Liver (tissue), 8 donors: ENCODE measurements at regions not wholly inside any gene's neighbourhood (a gene's known extent, or its start where the extent isn't known, plus 50 kb on each side); places are given as distances from the start of the nearest gene placed in this dataset.

Experiments
- DNase-seq: peaks from one replicate; pipeline ENCODE4 v3.0.0-alpha.2; 2017; ENCODE audit warnings: low spot score
- H3K27ac ChIP-seq, 2 donors: one replicate each; pipeline ENCODE4 v1.7.0; 2013; ENCODE audit warnings: inconsistent platforms in 2 of 2, low read length in 2 of 2, control low read depth in 1 of 2, low read depth in 1 of 2, mild to moderate bottlenecking in 1 of 2
- H3K27me3 ChIP-seq, 4 donors: one replicate each; pipeline versions ENCODE4 v1.6.1 to v1.7.0; 2013; ENCODE audit warnings: low read length in 3 of 4, inconsistent platforms in 1 of 4, mild to moderate bottlenecking in 1 of 4, moderate library complexity in 1 of 4; ENCODE audit not compliant: control insufficient read depth in 4 of 4, insufficient read depth in 4 of 4
- H3K36me3 ChIP-seq, 4 donors: one replicate each; pipeline versions ENCODE4 v1.6.1 to v1.7.0; 2013; ENCODE audit warnings: low read length in 3 of 4, mild to moderate bottlenecking in 3 of 4, low read depth in 1 of 4, moderate library complexity in 1 of 4; ENCODE audit not compliant: control insufficient read depth in 4 of 4, insufficient read depth in 3 of 4
- H3K4me1 ChIP-seq, 4 donors: one replicate each; pipeline versions ENCODE4 v1.6.1 to v1.7.0; 2013; ENCODE audit warnings: low read length in 3 of 4, mild to moderate bottlenecking in 3 of 4, moderate library complexity in 1 of 4; ENCODE audit not compliant: control insufficient read depth in 4 of 4, insufficient read depth in 4 of 4
- H3K4me3 ChIP-seq, 3 donors: one replicate each; pipeline versions ENCODE4 v1.6.1 to v1.7.0; 2013; ENCODE audit warnings: low read length in 3 of 3, control low read depth in 1 of 3, low read depth in 1 of 3, mild to moderate bottlenecking in 1 of 3
- H3K9ac ChIP-seq, 2 donors: one replicate each; pipeline ENCODE4 v1.7.0; 2013; ENCODE audit warnings: low read length in 2 of 2, mild to moderate bottlenecking in 2 of 2, moderate library complexity in 2 of 2, control low read depth in 1 of 2, low read depth in 1 of 2
- H3K9me3 ChIP-seq, 4 donors: one replicate each; pipeline versions ENCODE4 v1.6.1 to v1.7.0; 2013; ENCODE audit warnings: low read length in 3 of 4; ENCODE audit not compliant: control insufficient read depth in 4 of 4
- ATF3 ChIP-seq: IDR thresholded peaks from 2 replicates; pipeline ENCODE4 v1.6.1; 2016; ENCODE audit warnings: antibody characterized with exemption
- CTCF ChIP-seq: fragments of 150-350 bp; IDR thresholded peaks from 2 replicates; pipeline ENCODE4 v1.5.1; 2017; ENCODE audit warnings: improper control_type of control experiment, low read depth, low read length; ENCODE audit not compliant: missing input control
- EGR1 ChIP-seq, 2 donors: IDR thresholded peaks; 2 replicates each; pipeline ENCODE4 v1.6.1; 2016 to 2018; ENCODE audit warnings: antibody characterized with exemption in 2 of 2, low read depth in 2 of 2
- FOXA2 ChIP-seq: IDR thresholded peaks from 2 replicates; pipeline ENCODE4 v1.6.1; 2016; ENCODE audit warnings: antibody characterized with exemption
- GABPA ChIP-seq, 2 donors: IDR thresholded peaks in 1 of 2; conservative IDR thresholded peaks in 1 of 2; 2 replicates each; pipeline ENCODE4 v1.6.1; 2016; ENCODE audit warnings: antibody characterized with exemption in 2 of 2, mild to moderate bottlenecking in 1 of 2, moderate library complexity in 1 of 2
- HNF4A ChIP-seq, 2 donors: conservative IDR thresholded peaks; 2 replicates each; pipeline ENCODE4 v1.6.1; 2016; ENCODE audit warnings: antibody characterized with exemption in 2 of 2, mild to moderate bottlenecking in 2 of 2
- HNF4G ChIP-seq: IDR thresholded peaks from 2 replicates; pipeline ENCODE4 v1.6.1; 2016; ENCODE audit warnings: antibody characterized with exemption
- JUND ChIP-seq, 2 donors: IDR thresholded peaks; 2 replicates each; pipeline ENCODE4 v1.6.1; 2016; ENCODE audit warnings: antibody characterized with exemption in 2 of 2
- MAX ChIP-seq: IDR thresholded peaks from 2 replicates; pipeline ENCODE4 v1.6.1; 2016; ENCODE audit warnings: antibody characterized with exemption
- NR2F2 ChIP-seq: IDR thresholded peaks from 2 replicates; pipeline ENCODE4 v1.6.1; 2016; ENCODE audit warnings: antibody characterized with exemption
- RAD21 ChIP-seq, 2 donors: IDR thresholded peaks; 2 replicates each; pipeline ENCODE4 v1.6.1; 2016; ENCODE audit warnings: antibody characterized with exemption in 2 of 2, mild to moderate bottlenecking in 2 of 2
- REST ChIP-seq: IDR thresholded peaks from 2 replicates; pipeline ENCODE4 v1.6.1; 2016; ENCODE audit warnings: antibody characterized with exemption, mild to moderate bottlenecking
- RXRA ChIP-seq, 2 donors: IDR thresholded peaks; 2 replicates each; pipeline ENCODE4 v1.6.1; 2017 to 2018; ENCODE audit warnings: antibody characterized with exemption in 2 of 2, mild to moderate bottlenecking in 1 of 2
- SP1 ChIP-seq: IDR thresholded peaks from 2 replicates; pipeline ENCODE4 v1.6.1; 2018; ENCODE audit warnings: antibody characterized with exemption, mild to moderate bottlenecking
- TAF1 ChIP-seq: conservative IDR thresholded peaks from 2 replicates; pipeline ENCODE4 v1.6.1; 2016; ENCODE audit warnings: antibody characterized with exemption, mild to moderate bottlenecking
- ZBTB33 ChIP-seq: IDR thresholded peaks from 2 replicates; pipeline ENCODE4 v1.6.1; 2016; ENCODE audit warnings: antibody characterized with exemption
- WGBS: extraction: QIAGEN DNeasy Blood & Tissue Kit; methylation state at CpG from one replicate; pipeline ENCODE4 v1.1.7; 2013; 5-methylcytosine and 5-hydroxymethylcytosine counted together
- donor health status: healthy.
- donor health status: healthy.
- donor health status: healthy.
- donor health status: healthy.
- donor health status: healthy.

- Histone ChIP-seq H3K4me3 (no peak overlapping the region), H3K27ac (no peak overlapping the region), H3K27me3 (no peaks in the 10 kb centered on the region), H3K4me1 (no peaks in the 10 kb centered on the region), H3K36me3 (no peaks in the 10 kb centered on the region), H3K9me3 (peaks cover 0 to 4% (median 0%) of the 10 kb centered on the region in 4 donors), H3K9ac (no peak overlapping the region)
- 43% methylated on average over 2 of the region's 2 CpGs for WGBS
- no peak for TF ChIP-seq SP1
- no peak for TF ChIP-seq ATF3
- TF ChIP-seq RAD21 (IDR thresholded peaks at IDR 0.05), result no peak
- no peak for DNase-seq
These were observed 231.9 kb upstream of the LRTM1 start for GRCh38 chr3:55159711-55160110.

- no peak for DNase-seq
- Histone ChIP-seq H3K9me3 (peaks cover 0 to 4% (median 0%) of the 10 kb centered on the region in 4 donors), H3K27ac (no peak overlapping the region), H3K27me3 (no peaks in the 10 kb centered on the region), H3K9ac (no peak overlapping the region), H3K36me3 (no peaks in the 10 kb centered on the region), H3K4me1 (no peaks in the 10 kb centered on the region), H3K4me3 (no peak overlapping the region)
- 81% methylated on average over 2 of the region's 2 CpGs for WGBS
- no peak for TF ChIP-seq MAX
- no peak for TF ChIP-seq RAD21 (IDR thresholded peaks at IDR 0.05)
- TF ChIP-seq CTCF, result no peak
- no peak for TF ChIP-seq SP1
- no peak for TF ChIP-seq RXRA (IDR thresholded peaks at IDR 0.05)
These were observed 231.2 kb upstream of the LRTM1 start for GRCh38 chr3:55159016-55159415.

GRCh38 chr3:55158345-55158744, 230.5 kb upstream of the LRTM1 start:
- no peak for DNase-seq
- Histone ChIP-seq H3K27ac (no peak overlapping the region), H3K9me3 (peaks cover 0 to 4% (median 0%) of the 10 kb centered on the region in 4 donors), H3K9ac (no peak overlapping the region), H3K36me3 (no peaks in the 10 kb centered on the region), H3K4me1 (no peaks in the 10 kb centered on the region), H3K27me3 (no peaks in the 10 kb centered on the region), H3K4me3 (no peak overlapping the region)
- TF ChIP-seq EGR1 (IDR thresholded peaks at IDR 0.05; ENCODE audit: low read depth in 2 of 2) (no peak), HNF4G (no peak), FOXA2 (no peak), REST (no peak), RXRA (IDR thresholded peaks at IDR 0.05) (no peak), GABPA (IDR thresholded peaks at IDR 0.05 in 1 of 2, conservative IDR thresholded peaks at IDR 0.05 in 1 of 2) (no peak), JUND (IDR thresholded peaks at IDR 0.05) (no peak), NR2F2 (no peak), HNF4A (conservative IDR thresholded peaks at IDR 0.05) (no peak), ZBTB33 (no peak), MAX (no peak), TAF1 (no peak)
- 56% methylated on average over 3 of the region's 3 CpGs for WGBS
